Lung microvascular endothelial cell (primary cell): ENCODE measurements at regions not wholly inside any gene's neighbourhood (a gene's known extent, or its start where the extent isn't known, plus 50 kb on each side); places are given as distances from the start of the nearest gene placed in this dataset.

Source experiments
- DNase-seq, 2 donors: peaks; one replicate each; pipeline versions ENCODE4 v3.0.0 to v3.0.0-alpha.2; 2010; ENCODE audit warnings: low read depth in 2 of 2

GRCh38 chr2:103809941-103810441 is 1043.9 kb upstream of the POU3F3 start:
- no peak for DNase-seq

- no peak for DNase-seq
Measured at GRCh38 chr2:103810875-103811274, 1043.0 kb upstream of the POU3F3 start.

- DNase-seq = no peak
Measured at GRCh38 chr2:103814016-103814415, 1039.9 kb upstream of the POU3F3 start.

GRCh38 chr2:103815731-103816130 is 1038.2 kb upstream of the POU3F3 start:
- DNase-seq = no peak

- DNase-seq = no peak
Measured at GRCh38 chr2:103817746-103818145, 1036.2 kb upstream of the POU3F3 start.

GRCh38 chr2:103818176-103818575 is 1035.7 kb upstream of the POU3F3 start:
- no peak for DNase-seq

- DNase-seq = no peak
Measured at GRCh38 chr2:103819599-103819998, 1034.3 kb upstream of the POU3F3 start.

GRCh38 chr2:103823847-103824246 is 1030.1 kb upstream of the POU3F3 start:
- no peak for DNase-seq

GRCh38 chr2:103847276-103847675 is 1006.6 kb upstream of the POU3F3 start:
- DNase-seq = no peak

GRCh38 chr2:103859238-103859637 is 994.7 kb upstream of the POU3F3 start:
- DNase-seq = no peak

- no peak for DNase-seq
Measured at GRCh38 chr2:103860016-103860415, 993.9 kb upstream of the POU3F3 start.

GRCh38 chr2:103868396-103868795 is 985.5 kb upstream of the POU3F3 start:
- DNase-seq = no peak

- no peak for DNase-seq
Measured at GRCh38 chr2:103873716-103874351, 980.1 kb upstream of the POU3F3 start.

- DNase-seq = no peak
Measured at GRCh38 chr2:103875131-103875530, 978.8 kb upstream of the POU3F3 start.

GRCh38 chr2:103875531-103875930 is 978.4 kb upstream of the POU3F3 start:
- no peak for DNase-seq

- DNase-seq = no peak
Measured at GRCh38 chr2:103876611-103877010, 977.3 kb upstream of the POU3F3 start.

GRCh38 chr2:103879101-103879500 is 974.8 kb upstream of the POU3F3 start:
- no peak for DNase-seq

- no peak for DNase-seq
Measured at GRCh38 chr2:103880081-103880834, 973.7 kb upstream of the POU3F3 start.

- no peak for DNase-seq
Measured at GRCh38 chr2:103887625-103888024, 966.3 kb upstream of the POU3F3 start.

GRCh38 chr2:103896182-103896581 is 957.7 kb upstream of the POU3F3 start:
- no peak for DNase-seq

- no peak for DNase-seq
Measured at GRCh38 chr2:103898561-103898960, 955.4 kb upstream of the POU3F3 start.

GRCh38 chr2:103902347-103902746 is 951.6 kb upstream of the POU3F3 start:
- DNase-seq = no peak

GRCh38 chr2:103921161-103921560 is 932.8 kb upstream of the POU3F3 start:
- DNase-seq = no peak
